H1 (cell line): ENCODE measurements at regions not wholly inside any gene's neighbourhood (a gene's known extent, or its start where the extent isn't known, plus 50 kb on each side); places are given as distances from the start of the nearest gene placed in this dataset.

Experiments used
- CTCF ChIA-PET: fragments of 300-600 bp; sonication (Branson Sonifier 250); formaldehyde crosslinking; loops from one replicate; lab custom pipeline; 2021; ENCODE audit not compliant: partially characterized antibody; lab: Charles Lee
- POLR2A ChIA-PET: fragments of 300-600 bp; sonication (Branson Sonifier 250); formaldehyde crosslinking; loops from one replicate; lab custom pipeline; 2021; ENCODE audit warnings: inconsistent platforms; ENCODE audit not compliant: partially characterized antibody; lab: Charles Lee
- DNase-seq, 2 experiments: peaks; one replicate each; pipeline versions ENCODE4 v3.0.0 to v3.0.0-alpha.2; 2010 to 2022; ENCODE audit warnings: low spot score in 2 of 2, low read depth in 1 of 2, mixed read lengths in 1 of 2
- FAIRE-seq: peaks from 2 replicates; lab custom pipeline; 2011; peaks lifted over from hg19 to GRCh38; lab: Jason Lieb, UNC
- H2AFZ ChIP-seq: 2 replicates; pipeline ENCODE4 v1.8.1; 2012; ENCODE audit warnings: low read length, inconsistent platforms
- H2AK5ac ChIP-seq: 2 replicates; pipeline ENCODE4 v1.6.1; 2013; ENCODE audit warnings: low read depth, low read length
- H2BK120ac ChIP-seq: replicated peaks from 2 replicates; pipeline ENCODE3; 2013; ENCODE audit warnings: low read depth, low read length, inconsistent platforms
- H2BK12ac ChIP-seq: 2 replicates; pipeline ENCODE4 v1.6.1; 2013; ENCODE audit warnings: low read depth, low read length
- H2BK15ac ChIP-seq: 2 replicates; pipeline ENCODE4 v1.6.1; 2013; ENCODE audit warnings: low read length
- H2BK20ac ChIP-seq: 2 replicates; pipeline ENCODE4 v1.6.1; 2013; ENCODE audit warnings: low read length
- H2BK5ac ChIP-seq: 2 replicates; pipeline ENCODE4 v1.6.1; 2013; ENCODE audit warnings: low read depth, low read length
- H3K14ac ChIP-seq: 2 replicates; pipeline ENCODE4 v1.6.1; 2013; ENCODE audit warnings: inconsistent platforms; ENCODE audit not compliant: insufficient read length
- H3K18ac ChIP-seq: 2 replicates; pipeline ENCODE4 v1.6.1; 2013; ENCODE audit warnings: low read length; ENCODE audit errors: extremely low read depth
- H3K23ac ChIP-seq: 2 replicates; pipeline ENCODE4 v1.6.1; 2013; ENCODE audit warnings: inconsistent platforms; ENCODE audit not compliant: insufficient read length
- H3K23me2 ChIP-seq: 2 replicates; pipeline ENCODE4 v1.6.1; 2013; ENCODE audit warnings: low read depth, low read length
- H3K27ac ChIP-seq: 2 replicates; pipeline ENCODE4 v1.6.1; 2011; ENCODE audit warnings: low read depth, low read length, inconsistent platforms
- H3K27me3 ChIP-seq, 4 experiments: replicated peaks in 1 of 4; 1 replicate in 1 of 4; 2 replicates in 3 of 4; pipeline versions ENCODE4 v1.6.1 to v1.8.1; 2011 to 2013; ENCODE audit warnings: low read length in 3 of 4, mild to moderate bottlenecking in 3 of 4, inconsistent platforms in 2 of 4, mixed read lengths in 2 of 4, moderate library complexity in 1 of 4; ENCODE audit not compliant: control insufficient read depth in 3 of 4, insufficient read depth in 3 of 4; ENCODE audit errors: extremely low read depth in 1 of 4
- H3K36me3 ChIP-seq, 4 experiments: 2 replicates each; pipeline versions ENCODE4 v1.6.1 to v1.8.1; 2011 to 2013; ENCODE audit warnings: mild to moderate bottlenecking in 4 of 4, low read length in 3 of 4, moderate library complexity in 2 of 4, control low read depth in 1 of 4, inconsistent platforms in 1 of 4; ENCODE audit not compliant: insufficient read depth in 4 of 4, control insufficient read depth in 2 of 4
- H3K4ac ChIP-seq: replicated peaks from 2 replicates; pipeline ENCODE3; 2013; ENCODE audit warnings: low read length, low read depth, mixed read lengths, inconsistent platforms; ENCODE audit not compliant: insufficient read length
- H3K4me1 ChIP-seq, 4 experiments: replicated peaks in 1 of 4; 1 replicate in 1 of 4; 2 replicates in 3 of 4; pipeline versions ENCODE4 v1.6.1 to v1.8.1; 2011 to 2013; ENCODE audit warnings: low read length in 3 of 4, inconsistent platforms in 2 of 4, mixed read lengths in 1 of 4; ENCODE audit not compliant: insufficient read depth in 4 of 4, control insufficient read depth in 3 of 4
- H3K4me2 ChIP-seq, 2 experiments: 2 replicates each; pipeline versions ENCODE4 v1.6.1 to v1.8.1; 2011 to 2013; ENCODE audit warnings: low read depth in 2 of 2, low read length in 2 of 2, control low read depth in 1 of 2, inconsistent platforms in 1 of 2, mild to moderate bottlenecking in 1 of 2; ENCODE audit not compliant: insufficient read depth in 1 of 2
- H3K4me3 ChIP-seq, 4 experiments: fragments of 200-600, 300-600 bp in 1 of 4; sonication (generic), shearing (Covaris generic), sonication (Bioruptor Twin) in 1 of 4; 2 replicates each; pipeline versions ENCODE4 v1.5.1 to v1.8.1; 2011 to 2016; ENCODE audit warnings: low read length in 4 of 4, low read depth in 3 of 4, control low read depth in 2 of 4, inconsistent platforms in 2 of 4, mild to moderate bottlenecking in 2 of 4, mixed read lengths in 1 of 4, moderate library complexity in 1 of 4; ENCODE audit not compliant: insufficient read depth in 2 of 4; ENCODE audit errors: extremely low read depth in 1 of 4
- H3K56ac ChIP-seq: replicated peaks from 2 replicates; pipeline ENCODE3; 2013; ENCODE audit warnings: low read depth, mild to moderate bottlenecking, mixed read lengths, low read length, inconsistent platforms; ENCODE audit not compliant: insufficient read length
- H3K79me1 ChIP-seq: 2 replicates; pipeline ENCODE4 v1.6.1; 2013; ENCODE audit warnings: low read depth, low read length, control low read depth
- H3K79me2 ChIP-seq, 2 experiments: 2 replicates each; pipeline versions ENCODE4 v1.6.1 to v1.8.1; 2012 to 2013; ENCODE audit warnings: low read length in 2 of 2, mild to moderate bottlenecking in 2 of 2, inconsistent platforms in 1 of 2; ENCODE audit not compliant: insufficient read depth in 2 of 2, control insufficient read depth in 1 of 2
- H3K9ac ChIP-seq, 4 experiments: replicated peaks in 1 of 4; 1 replicate in 1 of 4; 2 replicates in 3 of 4; pipeline versions ENCODE4 v1.6.1 to v1.8.1; 2011 to 2013; ENCODE audit warnings: low read depth in 3 of 4, low read length in 3 of 4, control low read depth in 2 of 4, mild to moderate bottlenecking in 2 of 4, moderate library complexity in 2 of 4, inconsistent platforms in 1 of 4; ENCODE audit errors: extremely low read depth in 1 of 4
- H3K9me3 ChIP-seq, 2 experiments: 2 replicates each; pipeline versions ENCODE4 v1.6.1 to v1.8.1; 2012 to 2013; ENCODE audit warnings: mild to moderate bottlenecking in 2 of 2, moderate library complexity in 2 of 2, control low read depth in 1 of 2, inconsistent platforms in 1 of 2, low read depth in 1 of 2, low read length in 1 of 2, mixed read lengths in 1 of 2; ENCODE audit not compliant: insufficient read depth in 2 of 2
- H4K20me1 ChIP-seq, 2 experiments: replicated peaks in 1 of 2; 2 replicates each; pipeline versions ENCODE3 to v1.8.1; 2011 to 2013; ENCODE audit warnings: inconsistent platforms in 2 of 2, low read length in 2 of 2, mild to moderate bottlenecking in 1 of 2; ENCODE audit not compliant: insufficient read depth in 2 of 2, control insufficient read depth in 1 of 2
- H4K5ac ChIP-seq: 2 replicates; pipeline ENCODE4 v1.6.1; 2013; ENCODE audit warnings: low read length, low read depth, mixed read lengths, inconsistent platforms; ENCODE audit not compliant: insufficient read length
- H4K8ac ChIP-seq: 2 replicates; pipeline ENCODE4 v1.8.0; 2013; ENCODE audit warnings: mild to moderate bottlenecking, moderate library complexity, low read length, inconsistent platforms; ENCODE audit not compliant: insufficient read depth; ENCODE audit errors: extremely low read depth
- H4K91ac ChIP-seq: replicated peaks from 2 replicates; pipeline ENCODE3; 2013; ENCODE audit warnings: low read length, mixed read lengths, inconsistent platforms; ENCODE audit not compliant: insufficient read length
- ASH2L ChIP-seq: fragments of 200-600, 300-600 bp; sonication (generic); IDR thresholded peaks from one replicate; pipeline ENCODE4 v1.7.1; 2017; ENCODE audit warnings: low read length
- CREB1 ChIP-seq: IDR thresholded peaks from 2 replicates; pipeline ENCODE4 v1.6.1; 2012; ENCODE audit warnings: inconsistent platforms
- NANOG ChIP-seq: IDR thresholded peaks from 2 replicates; pipeline ENCODE4 v1.6.1; 2011; ENCODE audit warnings: low read length, low read depth, mild to moderate bottlenecking, inconsistent platforms; ENCODE audit not compliant: insufficient read depth, poor library complexity, severe bottlenecking
- SIRT6 ChIP-seq: IDR thresholded peaks from one replicate; pipeline ENCODE4 v1.7.1; 2012; ENCODE audit warnings: low read length, inconsistent platforms
- SP1 ChIP-seq: IDR thresholded peaks from 2 replicates; pipeline ENCODE4 v1.6.1; 2011; ENCODE audit warnings: low read depth, low read length
- SP4 ChIP-seq: IDR thresholded peaks from 2 replicates; pipeline ENCODE4 v1.6.1; 2012; ENCODE audit warnings: low read length, inconsistent platforms
- TAF1 ChIP-seq: IDR thresholded peaks from 2 replicates; pipeline ENCODE4 v1.6.1; 2011; ENCODE audit warnings: mild to moderate bottlenecking, low read depth, low read length
- TCF12 ChIP-seq: IDR thresholded peaks from 2 replicates; pipeline ENCODE4 v1.6.1; 2011; ENCODE audit warnings: low read depth, mild to moderate bottlenecking, low read length
- WGBS, 2 experiments: shearing (Covaris generic) in 1 of 2; methylation state at CpG; one replicate each; pipeline versions ENCODE4 v1.1.6 to v1.1.7; 2013 to 2015; ENCODE audit warnings: low lambda C conversion rate in 2 of 2, mixed read lengths in 2 of 2, inconsistent platforms in 1 of 2, low coverage in 1 of 2, missing lambda C conversion rate in 1 of 2; ENCODE audit not compliant: insufficient replicate concordance in 2 of 2, insufficient coverage in 1 of 2, insufficient read length in 1 of 2; ENCODE audit errors: extremely low coverage in 1 of 2, missing lambda C conversion rate in 1 of 2; 5-methylcytosine and 5-hydroxymethylcytosine counted together
- TF ChIP-seq, protein P1 (sequence below): IDR thresholded peaks from 2 replicates; pipeline ENCODE4 v1.6.1; 2011; ENCODE audit warnings: low read length, improper control_type of control experiment
- TF ChIP-seq, protein P2 (sequence below): IDR thresholded peaks from 2 replicates; pipeline ENCODE4 v1.6.1; 2012; ENCODE audit warnings: inconsistent platforms

DNA sequence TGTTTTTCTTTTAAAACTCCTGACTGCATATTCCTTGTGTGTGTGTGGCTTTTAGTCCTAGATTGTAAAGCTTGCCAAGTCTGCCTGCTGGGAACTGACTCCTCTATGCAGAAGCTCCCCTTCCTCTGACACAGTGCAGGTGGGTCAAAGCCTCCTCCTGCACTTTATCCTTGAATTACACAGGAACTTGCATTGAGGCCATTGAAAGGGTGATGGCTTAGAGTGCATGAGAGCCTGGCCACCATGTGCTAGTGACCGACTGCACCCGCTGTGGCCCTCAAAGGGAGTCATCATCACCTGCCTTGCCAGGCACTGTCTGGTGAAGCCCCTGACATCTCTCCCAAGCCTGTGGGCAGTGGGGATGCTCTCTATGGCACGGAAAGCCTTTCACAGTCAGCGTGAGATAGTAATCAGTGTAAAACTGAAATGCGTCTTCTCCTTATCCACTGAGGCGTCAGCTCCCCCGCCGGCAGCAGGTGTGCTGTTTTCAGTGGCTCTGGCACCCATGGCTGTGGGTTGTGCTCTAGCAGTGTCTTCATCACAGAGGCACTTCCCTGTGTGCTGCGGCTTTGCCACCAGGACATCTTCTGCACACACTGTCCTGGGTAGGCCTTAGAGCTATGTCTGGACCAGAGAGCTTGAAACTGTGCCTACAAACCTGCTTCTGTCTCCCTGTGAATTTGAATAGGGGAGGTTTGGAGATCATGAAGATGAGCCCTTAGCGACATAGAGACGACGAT, 87.9 kb downstream of the THBS2 start:
- FAIRE-seq (no peak), DNase-seq (no peak)
- H3K4me3 ChIP-seq: no peak overlapping the region
- H3K18ac ChIP-seq: no peak overlapping the region
- no peak overlapping the region for H3K23ac ChIP-seq
- no peak overlapping the region for H4K91ac ChIP-seq
- no peaks in the 10 kb centered on the region for H3K36me3 ChIP-seq
- no peak overlapping the region for H2BK5ac ChIP-seq
- H3K79me1 ChIP-seq: no peaks in the 10 kb centered on the region
- POLR2A ChIA-PET: no interaction called here
- no peak overlapping the region for H2BK12ac ChIP-seq
- no peaks in the 10 kb centered on the region for H3K4me1 ChIP-seq
- H2BK15ac ChIP-seq: no peak overlapping the region
- H3K56ac ChIP-seq: no peak overlapping the region
- WGBS, 2 experiments: 83% methylated on average over 12 of the region's 12 CpGs; no CpG with 5 or more reads in 1 of the 2 experiments
- CTCF ChIA-PET: interaction anchor here (1.6 kb wide), 1 partner anchor 9 kb away, joined by 6 read pairs; no protein-coding TSS in a partner anchor
- peaks cover 0 to 3% of the 10 kb centered on the region in 2 experiments; a peak in 1 of 4 replicates for H3K9me3 ChIP-seq
- H2AK5ac ChIP-seq: no peak overlapping the region
- H3K27ac ChIP-seq: no peak overlapping the region; the same call in 1 of the 2 replicates
- no peaks in the 10 kb centered on the region for H3K79me2 ChIP-seq
- no peak overlapping the region for H3K4me2 ChIP-seq
- H2AFZ ChIP-seq: no peak overlapping the region
- H3K9ac ChIP-seq: no peak overlapping the region
- TF ChIP-seq SIRT6: no peak
- no peak for TF ChIP-seq ASH2L
- TF ChIP-seq, protein P1, sequence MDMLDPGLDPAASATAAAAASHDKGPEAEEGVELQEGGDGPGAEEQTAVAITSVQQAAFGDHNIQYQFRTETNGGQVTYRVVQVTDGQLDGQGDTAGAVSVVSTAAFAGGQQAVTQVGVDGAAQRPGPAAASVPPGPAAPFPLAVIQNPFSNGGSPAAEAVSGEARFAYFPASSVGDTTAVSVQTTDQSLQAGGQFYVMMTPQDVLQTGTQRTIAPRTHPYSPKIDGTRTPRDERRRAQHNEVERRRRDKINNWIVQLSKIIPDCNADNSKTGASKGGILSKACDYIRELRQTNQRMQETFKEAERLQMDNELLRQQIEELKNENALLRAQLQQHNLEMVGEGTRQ: no peak
- TF ChIP-seq NANOG: no peak
- no peak for TF ChIP-seq TCF12
- TF ChIP-seq, protein P2, sequence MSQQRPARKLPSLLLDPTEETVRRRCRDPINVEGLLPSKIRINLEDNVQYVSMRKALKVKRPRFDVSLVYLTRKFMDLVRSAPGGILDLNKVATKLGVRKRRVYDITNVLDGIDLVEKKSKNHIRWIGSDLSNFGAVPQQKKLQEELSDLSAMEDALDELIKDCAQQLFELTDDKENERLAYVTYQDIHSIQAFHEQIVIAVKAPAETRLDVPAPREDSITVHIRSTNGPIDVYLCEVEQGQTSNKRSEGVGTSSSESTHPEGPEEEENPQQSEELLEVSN: no peak
- no peak for TF ChIP-seq SP1
- TF ChIP-seq CREB1: no peak
- no peak for TF ChIP-seq TAF1
- TF ChIP-seq SP4: no peak
- H3K23me2 ChIP-seq: no peaks in the 10 kb centered on the region
- H3K27me3 ChIP-seq: no peaks in the 10 kb centered on the region
- H4K20me1 ChIP-seq: no peaks in the 10 kb centered on the region
- H4K5ac ChIP-seq: no peak overlapping the region
- H3K4ac ChIP-seq: no peak overlapping the region
- H4K8ac ChIP-seq: no peak overlapping the region
- no peak overlapping the region for H2BK120ac ChIP-seq
- no peak overlapping the region for H2BK20ac ChIP-seq
- no peak overlapping the region for H3K14ac ChIP-seq
